Tibial nerve (tissue), 4 donors: ENCODE measurements at regions not wholly inside any gene's neighbourhood (a gene's known extent, or its start where the extent isn't known, plus 50 kb on each side); places are given as distances from the start of the nearest gene placed in this dataset.

ENCODE experiments used
- CTCF ChIP-seq, 5 experiments: fragments of 200-600 bp in 3 of 5; fragments of 450-650 bp in 2 of 5; sonication (generic) in 3 of 5; IDR thresholded peaks; one replicate each; pipeline ENCODE4 v1.5.1; 2016 to 2019; ENCODE audit warnings: antibody characterized with exemption in 5 of 5, mild to moderate bottlenecking in 3 of 5, moderate library complexity in 2 of 5
- EP300 ChIP-seq, 2 donors: sonication (generic); formaldehyde crosslinking; IDR thresholded peaks; one replicate each; pipeline ENCODE4 v1.6.1; 2017; ENCODE audit warnings: antibody characterized with exemption in 2 of 2, mild to moderate bottlenecking in 1 of 2
- POLR2A ChIP-seq, 2 donors: fragments of 450-650 bp; IDR thresholded peaks; one replicate each; pipeline ENCODE4 v1.6.1; 2017; ENCODE audit warnings: antibody characterized with exemption in 2 of 2, mild to moderate bottlenecking in 2 of 2, moderate library complexity in 2 of 2

- no peak for TF ChIP-seq POLR2A (IDR thresholded peaks at IDR 0.05)
- no peak for TF ChIP-seq CTCF (IDR thresholded peaks at IDR 0.05)
- TF ChIP-seq EP300 (IDR thresholded peaks at IDR 0.05), result no peak
Observed at GRCh38 chr22:34036931-34037330, 116.7 kb upstream of the LARGE1 start.
